HCT116 (cell line): ENCODE measurements at regions not wholly inside any gene's neighbourhood (a gene's known extent, or its start where the extent isn't known, plus 50 kb on each side); places are given as distances from the start of the nearest gene placed in this dataset.

Experiments used
- ATAC-seq: fragments of 200-7000 bp; cut with Tn5 transposase; 2 replicates; pipeline ENCODE4 v1.9.1; 2020; ENCODE audit warnings: mild to moderate bottlenecking, moderate library complexity
- BruUV-seq: library from RNA; stranded (reverse); fragments of 400-500 nt; replicated peaks from 2 replicates; lab custom pipeline; 2021; lab: Mats Ljungman, UMichigan
- CTCF ChIA-PET: fragments of 300-600 bp; sonication (Branson Sonifier 250); formaldehyde crosslinking; loops from one replicate; lab custom pipeline; 2021; ENCODE audit warnings: antibody characterized with exemption; lab: Charles Lee
- POLR2A ChIA-PET: fragments of 300-600, 350-600 bp; sonication (Branson Sonifier 250); formaldehyde crosslinking; loops from one replicate; lab custom pipeline; 2021; ENCODE audit warnings: antibody characterized with exemption; lab: Charles Lee
- RAD21 ChIA-PET, 2 experiments: fragments of 300-600 bp; sonication (Branson Sonifier 250); formaldehyde crosslinking; loops; one replicate each; lab custom pipeline; 2023; ENCODE audit warnings: low total read pairs in 2 of 2; ENCODE audit not compliant: uncharacterized antibody in 2 of 2, unreplicated experiment in 2 of 2, low non-redundant PET in 1 of 2; lab: Charles Lee
- DNase-seq: peaks from one replicate; pipeline ENCODE4 v3.0.0-alpha.2; 2010; ENCODE audit warnings: low read depth, low spot score
- H2AFZ ChIP-seq: fragments of 200-600 bp; shearing (Covaris generic), sonication (generic); 2 replicates; pipeline ENCODE4 v1.6.1; 2017; ENCODE audit warnings: low read depth, mixed run types, mixed read lengths, antibody characterized with exemption, low read length; ENCODE audit not compliant: poor library complexity, severe bottlenecking
- H3K27ac ChIP-seq: 2 replicates; pipeline ENCODE4 v1.5.1; 2012; ENCODE audit warnings: low read depth, low read length
- H3K27me3 ChIP-seq: fragments of 200-600 bp; sonication (generic); 2 replicates; pipeline ENCODE4 v1.6.1; 2016; ENCODE audit warnings: mixed run types, low read length, mixed read lengths; ENCODE audit not compliant: insufficient read depth
- H3K36me3 ChIP-seq, 2 experiments: fragments of 200-500 bp in 1 of 2; fragments of 200-600 bp in 1 of 2; sonication (Bioruptor generic) in 1 of 2; sonication (generic) in 1 of 2; 2 replicates each; pipeline versions ENCODE4 v1.5.1 to v1.6.1; 2014 to 2016; ENCODE audit warnings: low read length in 2 of 2, inconsistent platforms in 1 of 2, mixed read lengths in 1 of 2, mixed run types in 1 of 2; ENCODE audit not compliant: insufficient read depth in 2 of 2, control insufficient read depth in 1 of 2
- H3K4me1 ChIP-seq, 2 experiments: fragments of 200-600 bp in 1 of 2; sonication (generic) in 1 of 2; 2 replicates each; pipeline versions ENCODE4 v1.5.1 to v1.6.1; 2012 to 2017; ENCODE audit warnings: low read length in 2 of 2, inconsistent platforms in 1 of 2, mild to moderate bottlenecking in 1 of 2, mixed read lengths in 1 of 2, mixed run types in 1 of 2, moderate library complexity in 1 of 2; ENCODE audit not compliant: insufficient read depth in 2 of 2, control insufficient read depth in 1 of 2
- H3K4me2 ChIP-seq: fragments of 200-600 bp; sonication (generic); 2 replicates; pipeline ENCODE4 v1.6.1; 2017; ENCODE audit warnings: mixed run types, low read length, mixed read lengths
- H3K4me3 ChIP-seq, 2 experiments: fragments of 200-600 bp in 1 of 2; sonication (generic) in 1 of 2; replicated peaks in 1 of 2; 2 replicates each; pipeline ENCODE4 v1.5.1; 2011 to 2016; ENCODE audit warnings: low read length in 2 of 2, control low read depth in 1 of 2, low read depth in 1 of 2, mild to moderate bottlenecking in 1 of 2, mixed read lengths in 1 of 2, mixed run types in 1 of 2
- H3K79me2 ChIP-seq: fragments of 200-600 bp; sonication (generic); 2 replicates; pipeline ENCODE4 v1.6.1; 2017; ENCODE audit warnings: mild to moderate bottlenecking, mixed run types, low read length, moderate library complexity, mixed read lengths; ENCODE audit not compliant: insufficient read depth
- H3K9ac ChIP-seq: fragments of 200-600 bp; sonication (generic); 2 replicates; pipeline ENCODE4 v1.6.1; 2016; ENCODE audit warnings: low read length, mixed read lengths
- H3K9me2 ChIP-seq: fragments of 200-600 bp; sonication (generic), shearing (Covaris generic); 2 replicates; pipeline ENCODE4 v1.6.1; 2017; ENCODE audit warnings: mixed run types, mild to moderate bottlenecking, moderate library complexity; ENCODE audit not compliant: insufficient read depth
- H3K9me3 ChIP-seq, 2 experiments: fragments of 200-500 bp in 1 of 2; fragments of 200-600 bp in 1 of 2; sonication (Bioruptor generic) in 1 of 2; sonication (generic) in 1 of 2; 2 replicates each; pipeline ENCODE4 v1.6.1; 2014 to 2017; ENCODE audit warnings: low read length in 2 of 2, mixed read lengths in 2 of 2, inconsistent platforms in 1 of 2, low read depth in 1 of 2, mild to moderate bottlenecking in 1 of 2, mixed run types in 1 of 2, moderate library complexity in 1 of 2; ENCODE audit not compliant: control insufficient read depth in 1 of 2, insufficient read depth in 1 of 2
- H4K20me1 ChIP-seq: fragments of 200-600 bp; sonication (generic), shearing (Covaris generic); 2 replicates; pipeline ENCODE4 v1.6.1; 2017; ENCODE audit warnings: mixed run types, mild to moderate bottlenecking, moderate library complexity; ENCODE audit not compliant: insufficient read depth
- CBX3 ChIP-seq: IDR thresholded peaks from 2 replicates; pipeline ENCODE4 v1.6.1; 2012; ENCODE audit warnings: low read depth
- EGR1 ChIP-seq: IDR thresholded peaks from 2 replicates; pipeline ENCODE4 v1.6.1; 2012; ENCODE audit warnings: low read depth
- EZH2 ChIP-seq: fragments of 200-600 bp; sonication (generic); IDR thresholded peaks from 2 replicates; pipeline ENCODE4 v1.6.1; 2017; ENCODE audit warnings: antibody characterized with exemption, mixed run types
- POLR2A ChIP-seq: IDR thresholded peaks from 2 replicates; pipeline ENCODE4 v1.7.0; 2011; ENCODE audit warnings: borderline replicate concordance; ENCODE audit not compliant: insufficient read depth, insufficient read length; ENCODE audit errors: extremely low read depth
- RAD21 ChIP-seq: IDR thresholded peaks from 2 replicates; pipeline ENCODE4 v1.6.1; 2012; ENCODE audit warnings: low read depth, mild to moderate bottlenecking
- ZFX ChIP-seq: fragments of 450-650 bp; IDR thresholded peaks from 2 replicates; pipeline ENCODE4 v1.6.1; 2017
- ZNF274 ChIP-seq: fragments of 200-500 bp; sonication (Bioruptor generic); IDR thresholded peaks from 2 replicates; pipeline ENCODE4 v1.6.1; 2014; ENCODE audit warnings: mild to moderate bottlenecking, low read depth, low read length, inconsistent platforms
- intact Hi-C: fragments of 100-400 bp; cut with micrococcal nuclease; formaldehyde crosslinking; loops from 2 replicates; pipeline ENCODE4 v1.10.0; 2022
- TF ChIP-seq, protein P1 (sequence below): IDR thresholded peaks from 2 replicates; pipeline ENCODE4 v1.6.1; 2011; ENCODE audit warnings: mild to moderate bottlenecking, low read length, moderate library complexity; ENCODE audit not compliant: insufficient replicate concordance; ENCODE audit errors: extremely low read depth
- TF ChIP-seq, protein P2 (sequence below): IDR thresholded peaks from 2 replicates; pipeline ENCODE4 v1.6.1; 2012
- TF ChIP-seq, protein P3 (sequence below): IDR thresholded peaks from 2 replicates; pipeline ENCODE4 v1.6.1; 2012

GRCh38 chr3:191696348-191696747 lies 235.4 kb downstream of the PYDC2 start (continued):
- TF ChIP-seq CBX3 = no peak
- TF ChIP-seq, protein P1, sequence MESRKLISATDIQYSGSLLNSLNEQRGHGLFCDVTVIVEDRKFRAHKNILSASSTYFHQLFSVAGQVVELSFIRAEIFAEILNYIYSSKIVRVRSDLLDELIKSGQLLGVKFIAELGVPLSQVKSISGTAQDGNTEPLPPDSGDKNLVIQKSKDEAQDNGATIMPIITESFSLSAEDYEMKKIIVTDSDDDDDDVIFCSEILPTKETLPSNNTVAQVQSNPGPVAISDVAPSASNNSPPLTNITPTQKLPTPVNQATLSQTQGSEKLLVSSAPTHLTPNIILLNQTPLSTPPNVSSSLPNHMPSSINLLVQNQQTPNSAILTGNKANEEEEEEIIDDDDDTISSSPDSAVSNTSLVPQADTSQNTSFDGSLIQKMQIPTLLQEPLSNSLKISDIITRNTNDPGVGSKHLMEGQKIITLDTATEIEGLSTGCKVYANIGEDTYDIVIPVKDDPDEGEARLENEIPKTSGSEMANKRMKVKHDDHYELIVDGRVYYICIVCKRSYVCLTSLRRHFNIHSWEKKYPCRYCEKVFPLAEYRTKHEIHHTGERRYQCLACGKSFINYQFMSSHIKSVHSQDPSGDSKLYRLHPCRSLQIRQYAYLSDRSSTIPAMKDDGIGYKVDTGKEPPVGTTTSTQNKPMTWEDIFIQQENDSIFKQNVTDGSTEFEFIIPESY = no peak
- TF ChIP-seq, protein P2, sequence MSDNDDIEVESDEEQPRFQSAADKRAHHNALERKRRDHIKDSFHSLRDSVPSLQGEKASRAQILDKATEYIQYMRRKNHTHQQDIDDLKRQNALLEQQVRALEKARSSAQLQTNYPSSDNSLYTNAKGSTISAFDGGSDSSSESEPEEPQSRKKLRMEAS = no peak

DNA sequence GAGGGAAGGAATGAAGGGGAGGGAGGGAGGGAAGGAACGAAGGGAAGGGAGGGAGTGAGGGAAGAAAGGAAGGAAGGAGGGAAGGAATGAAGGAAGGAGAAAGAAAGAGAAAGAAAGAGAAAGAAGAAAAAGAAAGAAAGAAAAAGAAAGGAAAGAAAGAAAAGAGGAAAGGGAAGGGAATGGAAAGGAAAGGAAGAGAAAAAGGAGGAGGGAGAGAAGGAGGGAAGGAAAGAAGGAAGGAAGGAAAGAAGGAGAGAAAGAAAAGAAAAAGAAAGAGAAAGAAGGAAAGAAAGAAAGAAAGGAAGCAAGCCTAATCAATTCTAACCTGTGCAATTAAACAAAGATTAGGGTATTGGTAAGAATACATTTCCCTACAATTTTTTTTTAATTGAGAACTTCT lies 238.6 kb downstream of the PYDC2 start:
- H3K4me3 ChIP-seq = no peak overlapping the region
- ChIA-PET RAD21 (no interaction called here), POLR2A (no interaction called here), CTCF (no interaction called here)
- no peak for DNase-seq
- no TSS peak for BruUV-seq
- no peaks in the 10 kb centered on the region for H3K9me2 ChIP-seq
- peaks cover 0 to 5% of the 10 kb centered on the region in 2 experiments; a peak in 1 of 4 replicates for H3K4me1 ChIP-seq
- TF ChIP-seq, protein P3, sequence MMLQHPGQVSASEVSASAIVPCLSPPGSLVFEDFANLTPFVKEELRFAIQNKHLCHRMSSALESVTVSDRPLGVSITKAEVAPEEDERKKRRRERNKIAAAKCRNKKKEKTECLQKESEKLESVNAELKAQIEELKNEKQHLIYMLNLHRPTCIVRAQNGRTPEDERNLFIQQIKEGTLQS = no peak
- TF ChIP-seq, protein P2 = no peak
- no peak for TF ChIP-seq POLR2A
- no peak for TF ChIP-seq ZFX
- no peak for TF ChIP-seq ZNF274
- no peak for TF ChIP-seq RAD21
- TF ChIP-seq EZH2 = no peak
- TF ChIP-seq EGR1 = no peak
- no peak for TF ChIP-seq CBX3
- H3K9ac ChIP-seq = no peak overlapping the region
- no peak for ATAC-seq
- no peak overlapping the region for H3K27ac ChIP-seq
- H3K9me3 ChIP-seq = no peaks in the 10 kb centered on the region
- intact Hi-C loops = no loop called here
- no peak overlapping the region for H3K4me2 ChIP-seq
- no peaks in the 10 kb centered on the region for H3K79me2 ChIP-seq
- no peaks in the 10 kb centered on the region for H3K36me3 ChIP-seq
- H4K20me1 ChIP-seq = no peaks in the 10 kb centered on the region
- no peak overlapping the region for H2AFZ ChIP-seq
- no peaks in the 10 kb centered on the region for H3K27me3 ChIP-seq
